GM06990 (cell line): ENCODE measurements at regions not wholly inside any gene's neighbourhood (a gene's known extent, or its start where the extent isn't known, plus 50 kb on each side); places are given as distances from the start of the nearest gene placed in this dataset.

Experiments used
- DNase-seq: peaks from one replicate; pipeline ENCODE4 v3.0.0-alpha.2; 2011; ENCODE audit not compliant: insufficient read length; ENCODE audit errors: extremely low read depth
- H3K27me3 ChIP-seq: replicated peaks from 2 replicates; pipeline ENCODE4 v1.6.0; 2011; ENCODE audit warnings: low read length; ENCODE audit not compliant: control insufficient read depth, insufficient read depth
- H3K36me3 ChIP-seq: 2 replicates; pipeline ENCODE4 v1.5.1; 2011; ENCODE audit warnings: low read length; ENCODE audit not compliant: control insufficient read depth, insufficient read depth
- H3K4me3 ChIP-seq: replicated peaks from 2 replicates; pipeline ENCODE4 v1.5.1; 2011; ENCODE audit warnings: low read depth, mild to moderate bottlenecking, control low read depth, low read length
- CTCF ChIP-seq: IDR thresholded peaks from 2 replicates; pipeline ENCODE4 v1.5.1; 2011; ENCODE audit warnings: low read length, control low read depth, mild to moderate bottlenecking, inconsistent platforms; ENCODE audit not compliant: insufficient read depth, poor library complexity, severe bottlenecking

GRCh38 chr4:156265407-156265806 lies 311.7 kb upstream of the CTSO start:
- TF ChIP-seq CTCF: no peak
- H3K27me3 ChIP-seq: no peaks in the 10 kb centered on the region
- H3K4me3 ChIP-seq: no peak overlapping the region
- no peaks in the 10 kb centered on the region for H3K36me3 ChIP-seq
- DNase-seq: no peak

GRCh38 chr4:156261230-156261629 lies 307.6 kb upstream of the CTSO start:
- H3K27me3 ChIP-seq: no peaks in the 10 kb centered on the region
- TF ChIP-seq CTCF: no peak
- H3K4me3 ChIP-seq: no peak overlapping the region
- no peaks in the 10 kb centered on the region for H3K36me3 ChIP-seq
- no peak for DNase-seq

DNA sequence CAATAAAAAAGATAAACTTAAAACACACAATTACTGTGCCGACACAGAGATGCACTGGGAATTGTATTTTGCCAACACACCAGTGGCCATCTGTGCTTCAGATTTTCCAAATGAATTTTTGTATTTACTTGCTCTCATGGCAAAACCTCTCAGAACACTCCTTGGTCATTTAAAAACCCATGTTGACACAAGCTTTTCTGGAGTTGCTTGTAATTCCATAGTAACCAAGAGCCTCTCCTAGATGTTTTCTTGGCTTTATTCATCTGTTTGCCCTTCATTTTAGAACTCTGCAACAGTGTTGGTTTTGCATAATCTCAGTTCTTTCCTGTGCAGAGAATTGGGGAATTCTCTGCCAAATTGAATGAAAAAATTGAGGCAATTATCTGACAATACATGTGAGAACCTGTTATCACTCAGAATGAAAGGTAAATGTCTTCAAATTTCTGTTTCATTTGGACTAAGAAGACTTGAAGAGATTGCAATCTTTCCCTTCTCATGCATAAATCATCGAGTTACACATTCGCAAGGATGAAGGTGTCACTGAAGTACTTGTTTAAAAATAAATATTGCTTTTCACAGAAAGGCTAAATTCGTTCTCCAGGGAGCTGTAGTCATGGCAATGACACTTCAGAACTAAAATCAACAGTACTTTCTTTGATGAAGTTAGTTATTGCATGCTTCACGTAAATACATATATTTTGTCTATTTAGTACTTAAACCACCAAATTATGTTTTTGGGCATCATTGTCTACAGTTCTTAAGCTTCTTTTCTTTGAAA lies 301.8 kb upstream of the CTSO start:
- peak; percentile 7 for DNase-seq
- Histone ChIP-seq H3K27me3 (no peaks in the 10 kb centered on the region), H3K36me3 (no peaks in the 10 kb centered on the region), H3K4me3 (no peak overlapping the region)
- TF ChIP-seq CTCF: no peak

GRCh38 chr4:156252358-156252921 lies 298.8 kb upstream of the CTSO start:
- no peak for DNase-seq
- no peaks in the 10 kb centered on the region for H3K36me3 ChIP-seq
- H3K4me3 ChIP-seq: no peak overlapping the region
- TF ChIP-seq CTCF: no peak
- no peaks in the 10 kb centered on the region for H3K27me3 ChIP-seq

GRCh38 chr4:156251373-156252065 lies 297.9 kb upstream of the CTSO start:
- Histone ChIP-seq H3K4me3 (no peak overlapping the region), H3K27me3 (no peaks in the 10 kb centered on the region), H3K36me3 (no peaks in the 10 kb centered on the region)
- no peak for TF ChIP-seq CTCF
- DNase-seq: no peak
